GM18870 (cell line): ENCODE measurements at regions not wholly inside any gene's neighbourhood (a gene's known extent, or its start where the extent isn't known, plus 50 kb on each side); places are given as distances from the start of the nearest gene placed in this dataset.

ENCODE experiments used
- ATAC-seq: cut with Tn5 transposase; IDR thresholded peaks from one replicate; pipeline ENCODE4 v1.9.1; 2021; ENCODE audit warnings: moderate library complexity; ENCODE audit not compliant: unreplicated experiment

GRCh38 chr18:77439888-77440287, 190.2 kb downstream of the GALR1 start:
- ATAC-seq: no peak

- ATAC-seq: no peak
Measured at GRCh38 chr18:77442393-77442792, 192.7 kb downstream of the GALR1 start.

GRCh38 chr18:77444385-77444784, 194.7 kb downstream of the GALR1 start:
- ATAC-seq: no peak

GRCh38 chr18:77448046-77448445, 198.4 kb downstream of the GALR1 start:
- no peak for ATAC-seq

GRCh38 chr18:77455004-77455403, 205.4 kb downstream of the GALR1 start:
- no peak for ATAC-seq

- no peak for ATAC-seq
Measured at GRCh38 chr18:77457681-77458080, 208.0 kb downstream of the GALR1 start.

GRCh38 chr18:77461062-77461688, 211.5 kb downstream of the GALR1 start:
- no peak for ATAC-seq

GRCh38 chr18:77464917-77465316, 215.3 kb downstream of the GALR1 start:
- ATAC-seq: no peak

GRCh38 chr18:77466890-77467289, 217.2 kb downstream of the GALR1 start:
- ATAC-seq: no peak

GRCh38 chr18:77469131-77469530, 219.5 kb downstream of the GALR1 start:
- ATAC-seq: no peak

- no peak for ATAC-seq
Measured at GRCh38 chr18:77470569-77471413, 221.1 kb downstream of the GALR1 start.

- no peak for ATAC-seq
Measured at GRCh38 chr18:77472509-77472908, 222.9 kb downstream of the GALR1 start.

- no peak for ATAC-seq
Measured at GRCh38 chr18:77478646-77479442, 229.2 kb downstream of the GALR1 start.

- no peak for ATAC-seq
Measured at GRCh38 chr18:77481541-77481940, 231.9 kb downstream of the GALR1 start.

- ATAC-seq: no peak
Measured at GRCh38 chr18:77482190-77483085, 232.8 kb downstream of the GALR1 start.

GRCh38 chr18:77486985-77487384, 237.3 kb downstream of the GALR1 start:
- no peak for ATAC-seq

GRCh38 chr18:77487951-77488740, 238.5 kb downstream of the GALR1 start:
- no peak for ATAC-seq

- no peak for ATAC-seq
Measured at GRCh38 chr18:77495079-77495478, 245.4 kb downstream of the GALR1 start.

GRCh38 chr18:77495982-77496690, 246.5 kb downstream of the GALR1 start:
- ATAC-seq: no peak
